ENCODE measurements at regions not wholly inside any gene's neighbourhood (a gene's known extent, or its start where the extent isn't known, plus 50 kb on each side); places are given as distances from the start of the nearest gene placed in this dataset.

DNA sequence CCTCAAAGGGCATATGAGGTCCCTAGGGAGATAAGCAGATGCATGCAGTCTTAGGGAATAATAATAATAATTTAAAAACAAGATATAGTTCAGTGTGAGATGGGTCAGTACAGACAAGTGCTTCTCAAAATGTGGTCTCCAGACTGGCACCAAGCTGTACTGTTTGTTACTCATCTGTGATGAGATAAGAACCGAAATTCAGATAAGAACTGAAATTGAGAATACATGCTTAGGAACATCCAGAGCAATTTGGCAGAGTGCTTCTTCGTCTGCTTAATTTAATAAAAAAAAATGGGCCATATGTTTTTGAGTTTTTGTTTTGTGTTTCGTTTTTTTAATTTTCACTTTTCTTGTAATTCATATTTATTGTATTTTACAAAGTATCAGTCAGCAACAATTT lies 86.5 kb upstream of the SGCD start:
- TF ChIP-seq, protein P1, sequence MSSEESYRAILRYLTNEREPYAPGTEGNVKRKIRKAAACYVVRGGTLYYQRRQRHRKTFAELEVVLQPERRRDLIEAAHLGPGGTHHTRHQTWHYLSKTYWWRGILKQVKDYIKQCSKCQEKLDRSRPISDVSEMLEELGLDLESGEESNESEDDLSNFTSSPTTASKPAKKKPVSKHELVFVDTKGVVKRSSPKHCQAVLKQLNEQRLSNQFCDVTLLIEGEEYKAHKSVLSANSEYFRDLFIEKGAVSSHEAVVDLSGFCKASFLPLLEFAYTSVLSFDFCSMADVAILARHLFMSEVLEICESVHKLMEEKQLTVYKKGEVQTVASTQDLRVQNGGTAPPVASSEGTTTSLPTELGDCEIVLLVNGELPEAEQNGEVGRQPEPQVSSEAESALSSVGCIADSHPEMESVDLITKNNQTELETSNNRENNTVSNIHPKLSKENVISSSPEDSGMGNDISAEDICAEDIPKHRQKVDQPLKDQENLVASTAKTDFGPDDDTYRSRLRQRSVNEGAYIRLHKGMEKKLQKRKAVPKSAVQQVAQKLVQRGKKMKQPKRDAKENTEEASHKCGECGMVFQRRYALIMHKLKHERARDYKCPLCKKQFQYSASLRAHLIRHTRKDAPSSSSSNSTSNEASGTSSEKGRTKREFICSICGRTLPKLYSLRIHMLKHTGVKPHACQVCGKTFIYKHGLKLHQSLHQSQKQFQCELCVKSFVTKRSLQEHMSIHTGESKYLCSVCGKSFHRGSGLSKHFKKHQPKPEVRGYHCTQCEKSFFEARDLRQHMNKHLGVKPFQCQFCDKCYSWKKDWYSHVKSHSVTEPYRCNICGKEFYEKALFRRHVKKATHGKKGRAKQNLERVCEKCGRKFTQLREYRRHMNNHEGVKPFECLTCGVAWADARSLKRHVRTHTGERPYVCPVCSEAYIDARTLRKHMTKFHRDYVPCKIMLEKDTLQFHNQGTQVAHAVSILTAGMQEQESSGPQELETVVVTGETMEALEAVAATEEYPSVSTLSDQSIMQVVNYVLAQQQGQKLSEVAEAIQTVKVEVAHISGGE (CRISPR knock-in tag; IDR thresholded peaks at IDR 0.05), result no peak
- TF ChIP-seq ASH1L (IDR thresholded peaks at IDR 0.05; ENCODE audit: borderline replicate concordance, low read depth, partially characterized antibody), result no peak
- no peak for TF ChIP-seq ZBTB1 (CRISPR knock-in tag; IDR thresholded peaks at IDR 0.05; ENCODE audit: borderline replicate concordance, low read depth)
- no peak for TF ChIP-seq KLF1 (tag; IDR thresholded peaks at IDR 0.05)
- TF ChIP-seq, protein P2, sequence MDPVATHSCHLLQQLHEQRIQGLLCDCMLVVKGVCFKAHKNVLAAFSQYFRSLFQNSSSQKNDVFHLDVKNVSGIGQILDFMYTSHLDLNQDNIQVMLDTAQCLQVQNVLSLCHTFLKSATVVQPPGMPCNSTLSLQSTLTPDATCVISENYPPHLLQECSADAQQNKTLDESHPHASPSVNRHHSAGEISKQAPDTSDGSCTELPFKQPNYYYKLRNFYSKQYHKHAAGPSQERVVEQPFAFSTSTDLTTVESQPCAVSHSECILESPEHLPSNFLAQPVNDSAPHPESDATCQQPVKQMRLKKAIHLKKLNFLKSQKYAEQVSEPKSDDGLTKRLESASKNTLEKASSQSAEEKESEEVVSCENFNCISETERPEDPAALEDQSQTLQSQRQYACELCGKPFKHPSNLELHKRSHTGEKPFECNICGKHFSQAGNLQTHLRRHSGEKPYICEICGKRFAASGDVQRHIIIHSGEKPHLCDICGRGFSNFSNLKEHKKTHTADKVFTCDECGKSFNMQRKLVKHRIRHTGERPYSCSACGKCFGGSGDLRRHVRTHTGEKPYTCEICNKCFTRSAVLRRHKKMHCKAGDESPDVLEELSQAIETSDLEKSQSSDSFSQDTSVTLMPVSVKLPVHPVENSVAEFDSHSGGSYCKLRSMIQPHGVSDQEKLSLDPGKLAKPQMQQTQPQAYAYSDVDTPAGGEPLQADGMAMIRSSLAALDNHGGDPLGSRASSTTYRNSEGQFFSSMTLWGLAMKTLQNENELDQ (CRISPR knock-in tag; IDR thresholded peaks at IDR 0.05; ENCODE audit: borderline replicate concordance), result no peak
- TF ChIP-seq, protein P3, sequence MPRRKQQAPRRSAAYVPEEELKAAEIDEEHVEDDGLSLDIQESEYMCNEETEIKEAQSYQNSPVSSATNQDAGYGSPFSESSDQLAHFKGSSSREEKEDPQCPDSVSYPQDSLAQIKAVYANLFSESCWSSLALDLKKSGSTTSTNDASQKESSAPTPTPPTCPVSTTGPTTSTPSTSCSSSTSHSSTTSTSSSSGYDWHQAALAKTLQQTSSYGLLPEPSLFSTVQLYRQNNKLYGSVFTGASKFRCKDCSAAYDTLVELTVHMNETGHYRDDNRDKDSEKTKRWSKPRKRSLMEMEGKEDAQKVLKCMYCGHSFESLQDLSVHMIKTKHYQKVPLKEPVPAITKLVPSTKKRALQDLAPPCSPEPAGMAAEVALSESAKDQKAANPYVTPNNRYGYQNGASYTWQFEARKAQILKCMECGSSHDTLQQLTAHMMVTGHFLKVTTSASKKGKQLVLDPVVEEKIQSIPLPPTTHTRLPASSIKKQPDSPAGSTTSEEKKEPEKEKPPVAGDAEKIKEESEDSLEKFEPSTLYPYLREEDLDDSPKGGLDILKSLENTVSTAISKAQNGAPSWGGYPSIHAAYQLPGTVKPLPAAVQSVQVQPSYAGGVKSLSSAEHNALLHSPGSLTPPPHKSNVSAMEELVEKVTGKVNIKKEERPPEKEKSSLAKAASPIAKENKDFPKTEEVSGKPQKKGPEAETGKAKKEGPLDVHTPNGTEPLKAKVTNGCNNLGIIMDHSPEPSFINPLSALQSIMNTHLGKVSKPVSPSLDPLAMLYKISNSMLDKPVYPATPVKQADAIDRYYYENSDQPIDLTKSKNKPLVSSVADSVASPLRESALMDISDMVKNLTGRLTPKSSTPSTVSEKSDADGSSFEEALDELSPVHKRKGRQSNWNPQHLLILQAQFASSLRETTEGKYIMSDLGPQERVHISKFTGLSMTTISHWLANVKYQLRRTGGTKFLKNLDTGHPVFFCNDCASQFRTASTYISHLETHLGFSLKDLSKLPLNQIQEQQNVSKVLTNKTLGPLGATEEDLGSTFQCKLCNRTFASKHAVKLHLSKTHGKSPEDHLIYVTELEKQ (CRISPR knock-in tag; IDR thresholded peaks at IDR 0.05), result no peak
- TF ChIP-seq ZKSCAN3 (CRISPR knock-in tag; IDR thresholded peaks at IDR 0.05), result no peak
- no peak for TF ChIP-seq ZFPM2 (CRISPR knock-in tag; IDR thresholded peaks at IDR 0.05)
- no peak for TF ChIP-seq ZNF766 (CRISPR knock-in tag; conservative IDR thresholded peaks at IDR 0.05)
- H3K9me3 ChIP-seq (replicated peaks; ENCODE audit: control insufficient read depth, insufficient read depth, low read depth, low read length), result no peaks in the 10 kb centered on the region
- H2AFZ ChIP-seq (ENCODE audit: low read depth, low read length), result no peak overlapping the region
- no TSS peak for BruUV-seq (replicated peaks)
- ChIA-PET CTCF (ENCODE audit: low intra/inter-chr PET ratio) (no interaction called here), POLR2A (no interaction called here)
- in situ Hi-C loops (cut with MboI), result no loop called here
- H3K9me1 ChIP-seq (ENCODE audit: control insufficient read depth, insufficient read depth, low read length), result no peaks in the 10 kb centered on the region
- no peaks in the 10 kb centered on the region for H3K27me3 ChIP-seq (ENCODE audit: control insufficient read depth in 2 of 2, insufficient read depth in 2 of 2, low read length in 2 of 2)
- no peaks in the 10 kb centered on the region for H3K4me1 ChIP-seq (replicated peaks in 1 of 2; ENCODE audit: control insufficient read depth in 2 of 2, insufficient read depth in 2 of 2, low read length in 2 of 2)
- intact Hi-C loops (cut with micrococcal nuclease), result no loop called here
- no peaks in the 10 kb centered on the region for H3K79me2 ChIP-seq (ENCODE audit: control insufficient read depth, insufficient read depth, low read length)
- FAIRE-seq, result no peak
- no peak overlapping the region for H3K4me2 ChIP-seq (ENCODE audit: insufficient read depth, low read length)
- H3K9ac ChIP-seq (ENCODE audit: insufficient read depth in 1 of 2, low read depth in 2 of 2, low read length in 2 of 2), result no peak overlapping the region
- DNase-seq (ENCODE audit: extremely low read depth in 1 of 4, low spot score in 3 of 4), result no peak
- H3K4me3 ChIP-seq, result no peak overlapping the region
- H4K20me1 ChIP-seq (replicated peaks; ENCODE audit: control insufficient read depth, insufficient read depth, low read length), result no peaks in the 10 kb centered on the region
- H3K27ac ChIP-seq (ENCODE audit: extremely low read depth, low read depth, low read length), result no peak overlapping the region
- 0% methylated on average over 3 of the region's 3 CpGs for WGBS (ENCODE audit: insufficient coverage, low coverage, missing lambda C conversion rate)
- no peaks in the 10 kb centered on the region for H3K36me3 ChIP-seq (ENCODE audit: control insufficient read depth, insufficient read depth, low read length)
- ATAC-seq, result no peak
